ENCODE measurements at regions not wholly inside any gene's neighbourhood (a gene's known extent, or its start where the extent isn't known, plus 50 kb on each side); places are given as distances from the start of the nearest gene placed in this dataset.

DNA sequence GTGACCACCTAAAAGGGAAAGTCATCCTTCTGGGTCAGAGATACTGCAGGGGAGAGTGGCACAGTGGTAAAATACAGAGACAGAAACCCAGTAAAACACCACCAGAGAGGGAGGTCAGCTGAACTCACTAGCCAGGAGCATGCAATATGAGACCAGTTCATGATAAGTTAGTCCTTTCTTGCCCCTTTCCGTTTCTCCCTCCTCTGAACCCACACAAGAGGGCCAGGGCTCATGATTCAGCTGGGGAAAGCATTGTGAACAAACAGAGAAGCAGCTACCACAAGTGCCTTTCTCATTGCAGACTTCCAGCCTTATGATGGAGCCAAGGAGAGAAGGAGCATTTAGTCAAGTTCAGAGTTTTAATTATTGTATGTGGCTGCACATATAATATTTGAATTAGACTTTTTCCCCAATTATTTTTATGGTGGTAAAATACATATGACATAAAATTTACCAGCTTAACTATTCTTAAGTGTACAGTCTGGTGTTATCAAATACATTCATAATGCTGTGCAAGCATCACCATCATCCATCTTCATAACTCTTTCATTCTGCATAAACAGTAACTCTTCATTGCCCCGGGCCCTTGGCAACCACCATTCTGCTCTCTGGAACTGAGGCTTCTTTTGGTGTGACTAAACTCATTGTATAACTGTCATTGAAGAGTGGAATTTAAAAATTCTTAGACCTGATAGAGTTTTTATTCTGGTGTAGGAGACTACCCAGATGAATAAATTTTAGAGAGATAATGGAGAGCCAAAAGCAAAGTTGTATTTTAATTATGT is 114.6 kb downstream of the DDIT4L start:
- Mint-ChIP-seq H3K4me3 (no peak overlapping the region), H3K4me1 (ENCODE audit: low read depth in 2 of 2) (peaks cover 6 to 14% of the 10 kb centered on the region in 2 donors)

DNA sequence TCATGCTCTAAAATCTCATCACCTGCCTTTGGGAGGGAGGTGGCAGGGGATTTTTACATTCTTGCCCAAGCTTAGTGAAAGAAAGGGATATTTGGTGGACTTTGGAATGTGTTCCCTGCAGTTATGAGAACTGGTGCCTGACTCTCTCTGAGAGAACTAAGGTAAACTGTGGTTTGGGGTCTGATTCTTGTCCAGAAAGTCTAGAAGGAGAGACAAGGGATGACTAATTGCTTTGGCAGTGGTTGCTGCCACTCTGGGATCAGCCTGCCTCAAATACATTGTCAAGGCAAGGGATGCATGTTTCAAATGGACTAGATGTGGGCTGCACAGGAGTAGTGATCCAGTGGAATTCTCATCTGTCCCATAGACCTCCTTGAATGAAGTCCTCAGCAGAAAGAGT is 115.2 kb downstream of the DDIT4L start:
- H3K27me3 Mint-ChIP-seq, result peaks cover 16% of the 10 kb centered on the region in 2 donors
- peaks cover 3 to 13% of the 10 kb centered on the region in 2 donors for H3K4me1 Mint-ChIP-seq (ENCODE audit: low read depth in 2 of 2)
- H3K9me3 Mint-ChIP-seq, result no peaks in the 10 kb centered on the region
- no peak overlapping the region for H3K27ac Mint-ChIP-seq
- no peak overlapping the region for H3K4me3 Mint-ChIP-seq
- no peaks in the 10 kb centered on the region for H3K36me3 Mint-ChIP-seq (ENCODE audit: insufficient read depth)
- ATAC-seq (replicated peaks) (no peak), DNase-seq (no peak)

More for the DNA sequence above, 114.6 kb downstream of the DDIT4L start:
- H3K36me3 Mint-ChIP-seq (ENCODE audit: insufficient read depth), result no peaks in the 10 kb centered on the region
- H3K27ac Mint-ChIP-seq, result no peak overlapping the region
- H3K27me3 Mint-ChIP-seq, result peaks cover 10 to 16% of the 10 kb centered on the region in 2 donors
- DNase-seq (no peak), ATAC-seq (replicated peaks) (no peak)
- no peaks in the 10 kb centered on the region for H3K9me3 Mint-ChIP-seq

- no peak for ATAC-seq (replicated peaks)
- H3K4me1 Mint-ChIP-seq (ENCODE audit: low read depth in 2 of 2), result no peaks in the 10 kb centered on the region
Observed at GRCh38 chr4:100071506-100071905, 118.8 kb downstream of the DDIT4L start.

DNA sequence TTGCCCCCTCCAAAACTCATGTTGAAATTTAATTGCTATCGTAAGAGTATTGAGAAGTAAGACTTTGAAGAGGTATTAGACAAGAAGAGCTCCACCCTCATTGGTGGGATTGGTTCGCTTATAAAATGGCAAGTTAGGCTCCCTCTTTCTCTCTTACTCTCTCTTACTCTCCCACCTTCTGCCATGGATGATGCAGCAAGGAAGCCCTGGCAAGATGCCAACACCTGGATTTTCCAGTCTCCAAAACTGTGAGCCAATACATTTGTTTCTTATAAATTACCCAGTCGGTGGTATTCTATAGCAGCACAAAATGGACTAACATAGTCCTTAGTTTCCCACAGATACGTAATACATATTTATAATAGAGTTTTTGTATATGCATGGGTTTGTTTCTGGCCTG is 119.4 kb downstream of the DDIT4L start:
- Mint-ChIP-seq H3K27me3 (peaks cover 39 to 52% of the 10 kb centered on the region in 2 donors), H3K4me1 (ENCODE audit: low read depth in 2 of 2) (no peaks in the 10 kb centered on the region), H3K9me3 (no peaks in the 10 kb centered on the region), H3K27ac (no peak overlapping the region), H3K4me3 (no peak overlapping the region), H3K36me3 (ENCODE audit: insufficient read depth) (no peaks in the 10 kb centered on the region)
- DNase-seq (no peak), ATAC-seq (replicated peaks) (no peak)

More at GRCh38 chr4:100071506-100071905, 118.8 kb downstream of the DDIT4L start:
- no peak for DNase-seq
- no peaks in the 10 kb centered on the region for H3K36me3 Mint-ChIP-seq (ENCODE audit: insufficient read depth)
- no peak overlapping the region for H3K4me3 Mint-ChIP-seq
- H3K27me3 Mint-ChIP-seq, result peaks cover 37 to 47% of the 10 kb centered on the region in 2 donors
- H3K27ac Mint-ChIP-seq, result no peak overlapping the region
- no peaks in the 10 kb centered on the region for H3K9me3 Mint-ChIP-seq

GRCh38 chr4:100069207-100069606 is 119.1 kb upstream of the H2AZ1 start:
- no peak overlapping the region for H3K27ac Mint-ChIP-seq
- H3K27me3 Mint-ChIP-seq, result peaks cover 29 to 39% of the 10 kb centered on the region in 2 donors
- H3K4me1 Mint-ChIP-seq (ENCODE audit: low read depth in 2 of 2), result no peaks in the 10 kb centered on the region
- H3K9me3 Mint-ChIP-seq, result no peaks in the 10 kb centered on the region
- no peaks in the 10 kb centered on the region for H3K36me3 Mint-ChIP-seq (ENCODE audit: insufficient read depth)
- ATAC-seq (replicated peaks) (no peak), DNase-seq (no peak)
- H3K4me3 Mint-ChIP-seq, result no peak overlapping the region

DNA sequence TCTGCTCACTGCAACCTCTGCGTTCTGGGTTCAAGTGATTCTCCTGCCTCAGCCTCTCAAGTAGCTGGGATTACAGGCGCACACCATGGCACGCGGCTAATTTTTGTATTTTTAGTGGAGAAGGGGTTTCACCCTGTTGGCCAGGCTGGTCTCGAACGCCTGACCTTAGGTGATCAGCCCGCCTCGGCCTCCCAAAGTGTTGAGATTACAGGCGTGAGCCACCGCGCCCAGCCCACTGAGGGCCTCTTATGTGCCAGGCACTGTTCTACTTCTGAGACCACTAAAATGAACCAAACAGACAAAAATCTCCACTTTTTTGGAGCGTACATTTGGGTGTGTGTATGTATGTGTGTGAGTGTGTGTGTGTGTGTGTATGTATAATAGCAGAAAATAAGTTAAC is 117.2 kb upstream of the H2AZ1 start:
- no peak for ATAC-seq (replicated peaks)
- no peak for DNase-seq
- no peaks in the 10 kb centered on the region for H3K9me3 Mint-ChIP-seq
- H3K4me3 Mint-ChIP-seq, result no peak overlapping the region
- H3K36me3 Mint-ChIP-seq (ENCODE audit: insufficient read depth), result no peaks in the 10 kb centered on the region
- H3K4me1 Mint-ChIP-seq (ENCODE audit: low read depth in 2 of 2), result peaks cover 0 to 3% of the 10 kb centered on the region in 2 donors
- peaks cover 32 to 51% of the 10 kb centered on the region in 2 donors for H3K27me3 Mint-ChIP-seq
- no peak overlapping the region for H3K27ac Mint-ChIP-seq

DNA sequence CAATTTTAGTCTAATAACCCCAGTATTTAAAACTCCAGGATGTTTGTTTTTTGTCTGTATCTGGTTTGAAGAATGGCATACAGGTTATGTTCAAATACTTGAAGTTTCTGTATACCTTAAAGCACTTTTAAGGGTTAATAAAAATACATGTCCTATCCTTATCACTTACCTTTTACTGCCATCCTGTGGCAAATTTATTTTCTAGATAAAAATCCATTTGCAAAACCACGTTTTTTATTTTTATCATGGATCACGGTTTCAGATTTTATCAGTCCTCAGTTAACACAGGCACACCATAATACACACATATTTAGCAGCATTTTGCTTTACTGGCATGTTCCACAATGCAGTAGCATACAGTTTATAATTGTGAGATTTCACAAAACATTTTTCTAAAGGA is 113.3 kb upstream of the H2AZ1 start:
- Mint-ChIP-seq H3K9me3 (no peaks in the 10 kb centered on the region), H3K36me3 (ENCODE audit: insufficient read depth) (no peaks in the 10 kb centered on the region), H3K4me3 (no peak overlapping the region), H3K27ac (no peak overlapping the region), H3K27me3 (peaks cover 30 to 69% of the 10 kb centered on the region in 2 donors), H3K4me1 (ENCODE audit: low read depth in 2 of 2) (peaks cover 0 to 3% of the 10 kb centered on the region in 2 donors)
- ATAC-seq (replicated peaks), result no peak
- DNase-seq, result no peak

DNA sequence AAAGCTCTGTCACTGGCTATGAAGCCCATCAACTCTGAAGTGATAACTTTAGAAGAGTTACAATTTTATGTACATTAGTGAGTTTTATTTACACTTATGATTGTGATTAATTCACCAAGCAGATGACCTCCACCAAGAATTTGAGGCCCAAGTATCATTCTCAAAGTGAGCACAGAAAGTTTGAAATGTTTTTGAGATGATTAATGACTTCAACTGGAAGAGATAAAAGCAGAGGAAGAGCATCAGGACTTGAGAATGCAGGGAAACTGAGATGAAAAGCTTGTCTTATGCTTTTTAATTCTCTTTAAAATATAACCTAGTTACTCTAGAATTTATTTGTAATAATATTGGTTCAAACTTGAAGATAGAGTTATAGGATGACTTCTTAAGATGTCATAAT is 112.8 kb upstream of the H2AZ1 start:
- no peak for ATAC-seq (replicated peaks)
- no peaks in the 10 kb centered on the region for H3K36me3 Mint-ChIP-seq (ENCODE audit: insufficient read depth)
- H3K4me1 Mint-ChIP-seq (ENCODE audit: low read depth in 2 of 2), result peaks cover 0 to 3% of the 10 kb centered on the region in 2 donors
- no peaks in the 10 kb centered on the region for H3K9me3 Mint-ChIP-seq
- H3K4me3 Mint-ChIP-seq, result no peak overlapping the region
- no peak overlapping the region for H3K27ac Mint-ChIP-seq
- H3K27me3 Mint-ChIP-seq, result peaks cover 27 to 69% of the 10 kb centered on the region in 2 donors
- no peak for DNase-seq

- H3K4me3 Mint-ChIP-seq, result no peak overlapping the region
- H3K9me3 Mint-ChIP-seq, result no peaks in the 10 kb centered on the region
- peaks cover 0 to 3% of the 10 kb centered on the region in 2 donors for H3K4me1 Mint-ChIP-seq (ENCODE audit: low read depth in 2 of 2)
- H3K27ac Mint-ChIP-seq, result peak overlapping the region in 1 of 2 donors; percentile 36
- DNase-seq (no peak), ATAC-seq (replicated peaks) (no peak)
- H3K27me3 Mint-ChIP-seq, result peaks cover 19 to 59% of the 10 kb centered on the region in 2 donors
- no peaks in the 10 kb centered on the region for H3K36me3 Mint-ChIP-seq (ENCODE audit: insufficient read depth)
Observed at GRCh38 chr4:100061835-100062234, 111.8 kb upstream of the H2AZ1 start.

DNA sequence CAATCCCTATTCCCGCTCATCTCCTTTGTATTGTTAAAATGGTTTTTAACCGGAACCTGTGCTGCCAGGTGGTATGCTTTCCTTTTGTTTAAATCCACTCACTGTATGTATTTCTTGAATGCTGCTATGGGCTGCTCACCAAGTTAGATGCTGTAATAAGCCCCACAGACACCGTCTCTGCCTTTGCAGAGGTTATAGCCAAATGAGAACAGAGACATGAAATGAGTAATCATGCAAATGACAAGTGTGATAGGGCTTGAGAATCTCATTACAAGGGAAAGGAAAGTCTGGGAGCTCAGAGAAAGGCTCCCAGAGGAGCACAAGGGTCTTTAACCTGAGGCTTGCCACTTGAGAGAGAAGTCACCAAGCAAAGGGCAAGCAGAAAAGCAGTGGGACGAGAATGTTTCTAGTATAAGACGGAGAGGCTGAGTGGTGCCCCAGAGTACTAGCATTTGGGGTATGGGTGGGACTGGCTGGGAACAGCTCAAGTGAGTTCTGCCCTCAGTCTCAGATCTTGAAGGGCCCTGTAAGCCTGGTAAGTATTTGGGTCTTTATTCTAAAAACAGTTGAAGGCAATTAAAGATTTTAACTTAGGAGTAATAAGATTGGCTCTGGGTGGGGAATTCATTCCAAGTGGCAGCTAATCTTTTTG is 110.8 kb upstream of the H2AZ1 start:
- no peak for ATAC-seq (replicated peaks)
- no peak for DNase-seq
- H3K36me3 Mint-ChIP-seq (ENCODE audit: insufficient read depth), result no peaks in the 10 kb centered on the region
- H3K9me3 Mint-ChIP-seq, result no peaks in the 10 kb centered on the region
- H3K27me3 Mint-ChIP-seq, result peaks cover 13 to 53% of the 10 kb centered on the region in 2 donors
- no peak overlapping the region for H3K27ac Mint-ChIP-seq
- peaks cover 0 to 3% of the 10 kb centered on the region in 2 donors for H3K4me1 Mint-ChIP-seq (ENCODE audit: low read depth in 2 of 2)
- no peak overlapping the region for H3K4me3 Mint-ChIP-seq

- no peak for DNase-seq
- no peak overlapping the region for H3K4me3 Mint-ChIP-seq
- no peaks in the 10 kb centered on the region for H3K36me3 Mint-ChIP-seq (ENCODE audit: insufficient read depth)
- peaks cover 20 to 68% of the 10 kb centered on the region in 2 donors for H3K27me3 Mint-ChIP-seq
- ATAC-seq (replicated peaks), result no peak
- no peak overlapping the region for H3K27ac Mint-ChIP-seq
- no peaks in the 10 kb centered on the region for H3K9me3 Mint-ChIP-seq
- peaks cover 0 to 3% of the 10 kb centered on the region in 2 donors for H3K4me1 Mint-ChIP-seq (ENCODE audit: low read depth in 2 of 2)
Observed at GRCh38 chr4:100059467-100059866, 109.4 kb upstream of the H2AZ1 start.

- Mint-ChIP-seq H3K36me3 (ENCODE audit: insufficient read depth) (no peaks in the 10 kb centered on the region), H3K27me3 (peaks cover 29 to 60% of the 10 kb centered on the region in 2 donors), H3K4me1 (ENCODE audit: low read depth in 2 of 2) (no peaks in the 10 kb centered on the region), H3K9me3 (no peaks in the 10 kb centered on the region), H3K4me3 (no peak overlapping the region), H3K27ac (no peak overlapping the region)
- ATAC-seq (replicated peaks), result no peak
- DNase-seq, result no peak
Observed at GRCh38 chr4:100056701-100057100, 106.6 kb upstream of the H2AZ1 start.

DNA sequence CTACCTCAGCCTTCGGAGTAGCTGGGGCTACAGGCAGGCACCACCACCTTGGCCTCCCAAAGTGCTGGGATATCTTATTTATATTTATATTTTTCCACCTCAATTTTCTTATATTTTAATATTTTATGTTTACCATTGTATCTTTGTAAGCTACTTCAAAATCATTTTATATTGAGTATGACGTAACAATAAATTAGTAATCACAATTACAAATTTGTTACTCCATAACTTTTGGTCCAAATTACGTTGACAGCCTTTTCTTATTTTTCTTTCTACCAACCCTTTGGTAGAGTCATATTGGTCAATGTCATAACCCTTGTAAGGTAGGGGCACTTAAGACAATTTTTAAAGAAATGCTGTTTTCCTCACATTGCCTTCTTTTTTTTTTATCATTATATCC is 104.0 kb upstream of the H2AZ1 start:
- H3K27me3 Mint-ChIP-seq, result peaks cover 52 to 67% of the 10 kb centered on the region in 2 donors
- no peaks in the 10 kb centered on the region for H3K4me1 Mint-ChIP-seq (ENCODE audit: low read depth in 2 of 2)
- H3K9me3 Mint-ChIP-seq, result no peaks in the 10 kb centered on the region
- ATAC-seq (replicated peaks) (no peak), DNase-seq (no peak)
- no peak overlapping the region for H3K27ac Mint-ChIP-seq
- H3K4me3 Mint-ChIP-seq, result no peak overlapping the region
- no peaks in the 10 kb centered on the region for H3K36me3 Mint-ChIP-seq (ENCODE audit: insufficient read depth)

- Mint-ChIP-seq H3K36me3 (ENCODE audit: insufficient read depth) (no peaks in the 10 kb centered on the region), H3K4me1 (ENCODE audit: low read depth in 2 of 2) (no peaks in the 10 kb centered on the region), H3K9me3 (no peaks in the 10 kb centered on the region), H3K4me3 (no peak overlapping the region), H3K27me3 (peaks cover 40 to 43% of the 10 kb centered on the region in 2 donors), H3K27ac (no peak overlapping the region)
- ATAC-seq (replicated peaks), result no peak
- DNase-seq, result no peak
Observed at GRCh38 chr4:100049872-100050271, 99.8 kb upstream of the H2AZ1 start.
